Esophagus squamous epithelium (tissue), 5 donors: ENCODE measurements at regions not wholly inside any gene's neighbourhood (a gene's known extent, or its start where the extent isn't known, plus 50 kb on each side); places are given as distances from the start of the nearest gene placed in this dataset.

Source experiments
- DNase-seq: peaks from one replicate; lab custom pipeline; 2025; lab: John Stamatoyannopoulos, UW
- H3K27ac ChIP-seq, 4 donors: fragments of 200-600 bp; sonication (generic); one replicate each; pipeline ENCODE4 v1.5.1; 2016 to 2019; ENCODE audit warnings: mild to moderate bottlenecking in 1 of 4
- H3K27me3 ChIP-seq, 4 donors: fragments of 200-600 bp; sonication (generic); 1 replicate in 3 of 4; 2 replicates in 1 of 4; pipeline versions ENCODE4 v1.5.1 to v1.6.0; 2017 to 2021; ENCODE audit warnings: antibody characterized with exemption in 1 of 4
- H3K36me3 ChIP-seq, 3 donors: fragments of 200-600 bp; sonication (generic); one replicate each; pipeline ENCODE4 v1.5.1; 2016 to 2019
- H3K4me1 ChIP-seq, 3 donors: fragments of 200-600 bp; sonication (generic); one replicate each; pipeline ENCODE4 v1.5.1; 2017 to 2019
- H3K4me3 ChIP-seq, 4 donors: fragments of 200-600 bp; sonication (generic); 1 replicate in 3 of 4; 2 replicates in 1 of 4; pipeline ENCODE4 v1.5.1; 2016 to 2019; ENCODE audit warnings: mild to moderate bottlenecking in 2 of 4, moderate library complexity in 1 of 4
- H3K9me3 ChIP-seq, 3 donors: fragments of 200-600 bp; sonication (generic); one replicate each; pipeline ENCODE4 v1.5.1; 2016 to 2019
- CTCF ChIP-seq, 6 experiments: fragments of 450-650 bp in 4 of 6; fragments of 200-600 bp in 2 of 6; sonication (generic) in 2 of 6; IDR thresholded peaks; one replicate each; pipeline ENCODE4 v1.5.1; 2016 to 2019; ENCODE audit warnings: antibody characterized with exemption in 6 of 6, mild to moderate bottlenecking in 4 of 6, moderate library complexity in 4 of 6
- POLR2A ChIP-seq, 4 donors: fragments of 450-650 bp; IDR thresholded peaks; one replicate each; pipeline ENCODE4 v1.6.1; 2017; ENCODE audit warnings: antibody characterized with exemption in 4 of 4, mild to moderate bottlenecking in 4 of 4, moderate library complexity in 3 of 4
- WGBS, 2 donors: methylation state at CpG; one replicate each; pipeline ENCODE4 v1.1.5; 2018; 5-methylcytosine and 5-hydroxymethylcytosine counted together
- intact Hi-C: fragments of 100-400 bp; cut with DNase I; formaldehyde crosslinking; loops from one replicate; pipeline ENCODE4 v1.15.0; 2022
- donor health status: DM: yes; HTN: yes; CAD: no.

GRCh38 chr18:8893221-8893620 is 187.9 kb downstream of the MTCL1 start:
- Histone ChIP-seq H3K36me3 (no peaks in the 10 kb centered on the region), H3K27ac (no peak overlapping the region), H3K9me3 (no peaks in the 10 kb centered on the region), H3K4me1 (no peaks in the 10 kb centered on the region), H3K4me3 (no peak overlapping the region), H3K27me3 (no peaks in the 10 kb centered on the region)
- TF ChIP-seq CTCF (IDR thresholded peaks at IDR 0.05) (no peak), POLR2A (IDR thresholded peaks at IDR 0.05) (no peak)
- DNase-seq, result no peak
- intact Hi-C loops, result no loop called here
- 91 to 94% methylated on average over 2 of the region's 2 CpGs for WGBS, 2 donors

GRCh38 chr18:8893628-8894231 is 188.4 kb downstream of the MTCL1 start:
- no peak for DNase-seq
- 70 to 73% methylated on average over 2 of the region's 2 CpGs for WGBS, 2 donors
- Histone ChIP-seq H3K36me3 (no peaks in the 10 kb centered on the region), H3K4me3 (no peak overlapping the region), H3K4me1 (no peaks in the 10 kb centered on the region), H3K9me3 (no peaks in the 10 kb centered on the region), H3K27me3 (no peaks in the 10 kb centered on the region), H3K27ac (no peak overlapping the region)
- TF ChIP-seq POLR2A (IDR thresholded peaks at IDR 0.05), result no peak
- TF ChIP-seq CTCF (IDR thresholded peaks at IDR 0.05), result no peak
- intact Hi-C loops, result no loop called here

- Histone ChIP-seq H3K9me3 (no peaks in the 10 kb centered on the region), H3K27me3 (no peaks in the 10 kb centered on the region), H3K27ac (no peak overlapping the region), H3K36me3 (no peaks in the 10 kb centered on the region), H3K4me1 (no peaks in the 10 kb centered on the region), H3K4me3 (no peak overlapping the region)
- DNase-seq, result no peak
- TF ChIP-seq POLR2A (IDR thresholded peaks at IDR 0.05), result no peak
- no peak for TF ChIP-seq CTCF (IDR thresholded peaks at IDR 0.05)
- intact Hi-C loops, result no loop called here
- WGBS, 2 donors, result 78 to 87% methylated on average over 3 of the region's 3 CpGs
Observed at GRCh38 chr18:8894823-8895222, 189.5 kb downstream of the MTCL1 start.

GRCh38 chr18:8895341-8895740 is 190.0 kb downstream of the MTCL1 start:
- Histone ChIP-seq H3K4me3 (no peak overlapping the region), H3K4me1 (no peaks in the 10 kb centered on the region), H3K36me3 (no peaks in the 10 kb centered on the region), H3K27me3 (peaks cover 0 to under 1% (median 0%) of the 10 kb centered on the region in 4 donors), H3K9me3 (no peaks in the 10 kb centered on the region), H3K27ac (no peak overlapping the region)
- WGBS, 2 donors, result 100% methylated on average over 1 of the region's 1 CpG
- TF ChIP-seq CTCF (IDR thresholded peaks at IDR 0.05), result no peak
- TF ChIP-seq POLR2A (IDR thresholded peaks at IDR 0.05), result no peak
- DNase-seq, result no peak
- intact Hi-C loops, result no loop called here

- no peak for TF ChIP-seq CTCF (IDR thresholded peaks at IDR 0.05)
- no peak for TF ChIP-seq POLR2A (IDR thresholded peaks at IDR 0.05)
- H3K36me3 ChIP-seq, result no peaks in the 10 kb centered on the region
- H3K27me3 ChIP-seq, result peaks cover 0 to 6% (median 0%) of the 10 kb centered on the region in 4 donors
- no peak overlapping the region for H3K4me3 ChIP-seq
- H3K27ac ChIP-seq, result no peak overlapping the region
- intact Hi-C loops, result no loop called here
- H3K9me3 ChIP-seq, result no peaks in the 10 kb centered on the region
- H3K4me1 ChIP-seq, result no peaks in the 10 kb centered on the region
- WGBS, 2 donors, result 56 to 63% methylated on average over 2 of the region's 2 CpGs
- no peak for DNase-seq
Observed at GRCh38 chr18:8895987-8896619, 190.7 kb downstream of the MTCL1 start.
